ENCODE measurements at regions not wholly inside any gene's neighbourhood (a gene's known extent, or its start where the extent isn't known, plus 50 kb on each side); places are given as distances from the start of the nearest gene placed in this dataset.

GRCh38 chr6:156350337-156350736 is 426.8 kb upstream of the ARID1B start:
- H3K36me3 ChIP-seq (ENCODE audit: low read depth), result no peaks in the 10 kb centered on the region
- no peaks in the 10 kb centered on the region for H3F3A ChIP-seq (ENCODE audit: insufficient read depth)
- H3K9me3 ChIP-seq (ENCODE audit: low read depth), result no peaks in the 10 kb centered on the region
- no peak overlapping the region for H3K27ac ChIP-seq
- H3K79me2 ChIP-seq (ENCODE audit: insufficient read depth), result no peaks in the 10 kb centered on the region
- TF ChIP-seq EZH2 (IDR thresholded peaks at IDR 0.05; ENCODE audit: insufficient read depth, poor library complexity, severe bottlenecking) (no peak), EZH2phosphoT487 (IDR thresholded peaks at IDR 0.05; ENCODE audit: insufficient read depth, low read depth) (no peak)
- H3K9me2 ChIP-seq (ENCODE audit: insufficient read depth), result no peaks in the 10 kb centered on the region
- no peak overlapping the region for H3K9ac ChIP-seq
- no peak overlapping the region for H2AFZ ChIP-seq
- 17 to 19% methylated on average over 4 of the region's 4 CpGs for WGBS, 2 experiments (ENCODE audit: low coverage in 1 of 2, low lambda C conversion rate in 2 of 2, missing lambda C conversion rate in 2 of 2)
- H4K20me1 ChIP-seq (ENCODE audit: insufficient read depth), result no peaks in the 10 kb centered on the region
- H3K27me3 ChIP-seq (replicated peaks; ENCODE audit: insufficient read depth), result no peaks in the 10 kb centered on the region
- in situ Hi-C loops (cut with MboI), result no loop called here
- H3K4me2 ChIP-seq (ENCODE audit: unreplicated experiment), result no peak overlapping the region
- no peaks in the 10 kb centered on the region for H3K4me1 ChIP-seq (ENCODE audit: insufficient read depth)
- DNase-seq, result no peak
- H3K4me3 ChIP-seq, result no peak overlapping the region

- Histone ChIP-seq H3K79me2 (ENCODE audit: insufficient read depth) (no peaks in the 10 kb centered on the region), H3K4me3 (no peak overlapping the region), H2AFZ (no peak overlapping the region), H4K20me1 (ENCODE audit: insufficient read depth) (no peaks in the 10 kb centered on the region), H3F3A (ENCODE audit: insufficient read depth) (no peaks in the 10 kb centered on the region), H3K27me3 (replicated peaks; ENCODE audit: insufficient read depth) (no peaks in the 10 kb centered on the region), H3K4me1 (ENCODE audit: insufficient read depth) (no peaks in the 10 kb centered on the region), H3K27ac (no peak overlapping the region), H3K9me2 (ENCODE audit: insufficient read depth) (no peaks in the 10 kb centered on the region), H3K9me3 (ENCODE audit: low read depth) (no peaks in the 10 kb centered on the region), H3K9ac (no peak overlapping the region), H3K36me3 (ENCODE audit: low read depth) (no peaks in the 10 kb centered on the region), H3K4me2 (ENCODE audit: unreplicated experiment) (no peak overlapping the region)
- in situ Hi-C loops (cut with MboI), result no loop called here
- DNase-seq, result no peak
- TF ChIP-seq EZH2phosphoT487 (IDR thresholded peaks at IDR 0.05; ENCODE audit: insufficient read depth, low read depth) (no peak), EZH2 (IDR thresholded peaks at IDR 0.05; ENCODE audit: insufficient read depth, poor library complexity, severe bottlenecking) (no peak)
- WGBS, 2 experiments (ENCODE audit: low coverage in 1 of 2, low lambda C conversion rate in 2 of 2, missing lambda C conversion rate in 2 of 2), result 3 to 9% methylated on average over 2 of the region's 2 CpGs
These were observed 428.3 kb upstream of the ARID1B start for GRCh38 chr6:156348849-156349248.

GRCh38 chr6:156348424-156348823 is 428.8 kb upstream of the ARID1B start:
- no peaks in the 10 kb centered on the region for H3K9me2 ChIP-seq (ENCODE audit: insufficient read depth)
- H3K27ac ChIP-seq, result no peak overlapping the region
- H2AFZ ChIP-seq, result no peak overlapping the region
- no peaks in the 10 kb centered on the region for H4K20me1 ChIP-seq (ENCODE audit: insufficient read depth)
- no peaks in the 10 kb centered on the region for H3K4me1 ChIP-seq (ENCODE audit: insufficient read depth)
- no peaks in the 10 kb centered on the region for H3K27me3 ChIP-seq (replicated peaks; ENCODE audit: insufficient read depth)
- no peak overlapping the region for H3K4me2 ChIP-seq (ENCODE audit: unreplicated experiment)
- H3K4me3 ChIP-seq, result no peak overlapping the region
- H3K9me3 ChIP-seq (ENCODE audit: low read depth), result no peaks in the 10 kb centered on the region
- H3F3A ChIP-seq (ENCODE audit: insufficient read depth), result no peaks in the 10 kb centered on the region
- in situ Hi-C loops (cut with MboI), result no loop called here
- H3K9ac ChIP-seq, result no peak overlapping the region
- H3K36me3 ChIP-seq (ENCODE audit: low read depth), result no peaks in the 10 kb centered on the region
- 16 to 17% methylated on average over 4 of the region's 4 CpGs for WGBS, 2 experiments (ENCODE audit: low coverage in 1 of 2, low lambda C conversion rate in 2 of 2, missing lambda C conversion rate in 2 of 2)
- no peaks in the 10 kb centered on the region for H3K79me2 ChIP-seq (ENCODE audit: insufficient read depth)
- DNase-seq, result no peak
- TF ChIP-seq EZH2 (IDR thresholded peaks at IDR 0.05; ENCODE audit: insufficient read depth, poor library complexity, severe bottlenecking), result no peak
- TF ChIP-seq EZH2phosphoT487 (IDR thresholded peaks at IDR 0.05; ENCODE audit: insufficient read depth, low read depth), result no peak

GRCh38 chr6:156347656-156348055 is 429.5 kb upstream of the ARID1B start:
- Histone ChIP-seq H3K4me3 (no peak overlapping the region), H3K27me3 (replicated peaks; ENCODE audit: insufficient read depth) (no peaks in the 10 kb centered on the region), H3K36me3 (ENCODE audit: low read depth) (no peaks in the 10 kb centered on the region), H3K9me2 (ENCODE audit: insufficient read depth) (no peaks in the 10 kb centered on the region), H3K27ac (no peak overlapping the region), H3K9me3 (ENCODE audit: low read depth) (no peaks in the 10 kb centered on the region), H3K79me2 (ENCODE audit: insufficient read depth) (no peaks in the 10 kb centered on the region), H3K4me2 (ENCODE audit: unreplicated experiment) (no peak overlapping the region), H3K4me1 (ENCODE audit: insufficient read depth) (no peaks in the 10 kb centered on the region), H2AFZ (no peak overlapping the region), H3K9ac (no peak overlapping the region), H4K20me1 (ENCODE audit: insufficient read depth) (no peaks in the 10 kb centered on the region), H3F3A (ENCODE audit: insufficient read depth) (no peaks in the 10 kb centered on the region)
- DNase-seq, result no peak
- WGBS, 2 experiments (ENCODE audit: low coverage in 1 of 2, low lambda C conversion rate in 2 of 2, missing lambda C conversion rate in 2 of 2), result 31 to 37% methylated on average over 6 of the region's 6 CpGs
- TF ChIP-seq EZH2 (IDR thresholded peaks at IDR 0.05; ENCODE audit: insufficient read depth, poor library complexity, severe bottlenecking), result no peak
- no peak for TF ChIP-seq EZH2phosphoT487 (IDR thresholded peaks at IDR 0.05; ENCODE audit: insufficient read depth, low read depth)
- in situ Hi-C loops (cut with MboI), result no loop called here

- no peak for DNase-seq
- no peak overlapping the region for H3K9ac ChIP-seq
- H3K27ac ChIP-seq, result no peak overlapping the region
- H3K4me3 ChIP-seq, result no peak overlapping the region
- H2AFZ ChIP-seq, result no peak overlapping the region
- in situ Hi-C loops (cut with MboI), result no loop called here
- H3F3A ChIP-seq (ENCODE audit: insufficient read depth), result no peaks in the 10 kb centered on the region
- no peaks in the 10 kb centered on the region for H3K4me1 ChIP-seq (ENCODE audit: insufficient read depth)
- H3K4me2 ChIP-seq (ENCODE audit: unreplicated experiment), result no peak overlapping the region
- H3K9me2 ChIP-seq (ENCODE audit: insufficient read depth), result no peaks in the 10 kb centered on the region
- H3K36me3 ChIP-seq (ENCODE audit: low read depth), result no peaks in the 10 kb centered on the region
- H3K79me2 ChIP-seq (ENCODE audit: insufficient read depth), result no peaks in the 10 kb centered on the region
- TF ChIP-seq EZH2phosphoT487 (IDR thresholded peaks at IDR 0.05; ENCODE audit: insufficient read depth, low read depth) (no peak), EZH2 (IDR thresholded peaks at IDR 0.05; ENCODE audit: insufficient read depth, poor library complexity, severe bottlenecking) (no peak)
- no peaks in the 10 kb centered on the region for H4K20me1 ChIP-seq (ENCODE audit: insufficient read depth)
- H3K27me3 ChIP-seq (replicated peaks; ENCODE audit: insufficient read depth), result no peaks in the 10 kb centered on the region
- no peaks in the 10 kb centered on the region for H3K9me3 ChIP-seq (ENCODE audit: low read depth)
- 32 to 35% methylated on average over 7 of the region's 7 CpGs for WGBS, 2 experiments (ENCODE audit: low coverage in 1 of 2, low lambda C conversion rate in 2 of 2, missing lambda C conversion rate in 2 of 2)
These were observed 429.9 kb upstream of the ARID1B start for GRCh38 chr6:156347246-156347645.

Measured in GM23248 (cell line).